HG03097 (cell line): ENCODE measurements at regions not wholly inside any gene's neighbourhood (a gene's known extent, or its start where the extent isn't known, plus 50 kb on each side); places are given as distances from the start of the nearest gene placed in this dataset.

Experiments used
- ATAC-seq: cut with Tn5 transposase; IDR thresholded peaks from one replicate; pipeline ENCODE4 v1.9.1; 2021; ENCODE audit not compliant: unreplicated experiment, low FRiP score

DNA sequence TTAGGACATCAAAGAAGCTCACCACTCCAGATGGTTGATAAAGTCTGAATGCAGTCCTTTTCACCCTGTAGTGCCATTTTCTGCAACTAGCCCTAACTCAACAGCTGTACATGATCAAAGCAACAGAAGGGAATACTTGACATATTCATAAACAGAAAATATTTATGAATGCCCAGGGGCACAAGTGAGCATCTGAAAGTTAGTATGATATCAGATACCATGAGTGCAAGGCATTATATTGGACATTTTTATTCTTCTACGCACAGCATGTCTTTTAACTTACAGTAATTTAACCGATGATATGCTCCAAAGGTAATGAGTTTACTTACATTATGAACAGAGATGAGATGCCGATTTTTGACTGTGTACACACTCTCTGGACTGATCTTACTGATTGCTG is 142.0 kb downstream of the MCHR2 start:
- ATAC-seq: no peak

DNA sequence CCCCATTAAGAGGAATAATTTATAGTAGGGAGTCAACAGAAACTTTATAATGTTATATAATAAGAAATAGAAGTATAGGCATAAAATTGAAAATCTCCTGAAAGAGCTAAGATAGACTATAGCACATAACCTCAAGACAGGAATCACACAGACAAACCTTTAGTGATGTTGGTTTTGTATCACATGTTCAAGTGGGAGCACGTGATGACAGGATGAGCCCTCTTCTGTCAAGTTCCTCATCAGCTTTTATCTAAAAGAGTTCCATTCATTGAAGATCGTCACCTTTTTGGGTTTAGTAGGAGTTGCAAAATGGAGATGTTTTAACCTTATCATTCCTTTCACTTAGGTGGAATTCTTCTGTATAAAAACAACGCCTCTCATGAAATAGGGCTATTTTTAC is 127.0 kb downstream of the MCHR2 start:
- no peak for ATAC-seq

DNA sequence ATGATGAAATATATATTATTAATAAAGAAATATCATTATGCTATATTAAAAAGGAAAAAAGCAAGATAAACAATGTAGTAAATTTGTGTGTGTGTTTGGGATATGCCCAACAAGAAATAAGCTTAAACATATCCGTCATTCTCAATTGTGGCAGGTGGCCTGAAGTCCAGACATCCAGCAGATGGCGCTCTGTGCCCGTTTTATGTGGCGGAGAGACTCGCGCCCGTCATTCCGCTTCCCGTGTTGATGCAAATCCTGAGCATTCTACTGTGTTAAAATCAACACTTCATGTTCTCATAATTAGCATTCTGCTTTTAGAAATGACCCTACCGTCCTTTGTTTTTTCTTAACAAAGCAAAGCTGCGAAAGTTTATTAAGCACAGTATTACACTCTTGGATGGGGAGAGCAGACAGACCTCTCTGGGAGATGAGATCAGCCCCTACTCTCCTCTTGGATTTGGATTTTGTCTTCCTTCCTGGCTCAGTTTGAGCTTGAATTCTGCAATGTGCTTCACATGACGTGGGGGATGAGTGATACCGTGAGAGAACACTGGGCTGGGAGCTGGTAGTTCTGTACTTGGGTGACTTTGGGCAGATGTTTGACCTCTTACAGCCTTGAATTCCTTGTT is 125.8 kb downstream of the MCHR2 start:
- peak; percentile 74 for ATAC-seq
